HEK293T (cell line): ENCODE measurements at regions not wholly inside any gene's neighbourhood (a gene's known extent, or its start where the extent isn't known, plus 50 kb on each side); places are given as distances from the start of the nearest gene placed in this dataset.

Experiments used
- CTCF ChIA-PET: fragments of 350-600 bp; formaldehyde crosslinking; extraction: SDS; loops from one replicate; lab custom pipeline; 2021; ENCODE audit warnings: antibody characterized with exemption, inconsistent platforms; lab: Yijun Ruan, JAX
- POLR2A ChIA-PET: fragments of 350-600 bp; formaldehyde crosslinking; extraction: SDS; loops from one replicate; lab custom pipeline; 2020; ENCODE audit warnings: antibody characterized with exemption, inconsistent platforms; lab: Yijun Ruan, JAX
- DNase-seq: peaks from one replicate; pipeline ENCODE4 v3.0.0; 2012; ENCODE audit warnings: mixed read lengths; ENCODE audit errors: extremely low spot score
- ARNT ChIP-seq: fragments of 450-650 bp; IDR thresholded peaks from 2 replicates; pipeline ENCODE4 v1.6.1; 2017; ENCODE audit warnings: mild to moderate bottlenecking
- BHLHE40 ChIP-seq: fragments of 450-650 bp; IDR thresholded peaks from 2 replicates; pipeline ENCODE4 v1.6.1; 2016; ENCODE audit warnings: mild to moderate bottlenecking, moderate library complexity, borderline replicate concordance
- CTBP1 ChIP-seq: fragments of 450-650 bp; IDR thresholded peaks from 2 replicates; pipeline ENCODE4 v1.6.1; 2016; ENCODE audit warnings: borderline replicate concordance
- ELF4 ChIP-seq: fragments of 450-650 bp; IDR thresholded peaks from 2 replicates; pipeline ENCODE4 v1.6.1; 2017; ENCODE audit warnings: antibody characterized with exemption
- FOXA1 ChIP-seq: fragments of 450-650 bp; IDR thresholded peaks from 2 replicates; pipeline ENCODE4 v1.6.1; 2016; ENCODE audit warnings: mild to moderate bottlenecking
- FOXK2 ChIP-seq: fragments of 450-650 bp; IDR thresholded peaks from 2 replicates; pipeline ENCODE4 v1.6.1; 2016; ENCODE audit warnings: mild to moderate bottlenecking
- FOXM1 ChIP-seq: fragments of 450-650 bp; IDR thresholded peaks from 2 replicates; pipeline ENCODE4 v1.6.1; 2017; ENCODE audit warnings: mild to moderate bottlenecking, borderline replicate concordance
- HDGF ChIP-seq: fragments of 450-650 bp; IDR thresholded peaks from 2 replicates; pipeline ENCODE4 v1.6.1; 2017; ENCODE audit warnings: antibody characterized with exemption, borderline replicate concordance
- L3MBTL2 ChIP-seq: fragments of 450-650 bp; conservative IDR thresholded peaks from 2 replicates; pipeline ENCODE4 v1.6.1; 2016; ENCODE audit warnings: mild to moderate bottlenecking
- LEF1 ChIP-seq: fragments of 450-650 bp; IDR thresholded peaks from 2 replicates; pipeline ENCODE4 v1.6.1; 2017; ENCODE audit warnings: mild to moderate bottlenecking, borderline replicate concordance
- NFRKB ChIP-seq: fragments of 450-650 bp; IDR thresholded peaks from 2 replicates; pipeline ENCODE4 v1.6.1; 2016; ENCODE audit warnings: mild to moderate bottlenecking, moderate library complexity
- PKNOX1 ChIP-seq: fragments of 450-650 bp; IDR thresholded peaks from 2 replicates; pipeline ENCODE4 v1.6.1; 2016
- SP1 ChIP-seq: fragments of 450-650 bp; IDR thresholded peaks from 2 replicates; pipeline ENCODE4 v1.6.1; 2017
- SUZ12 ChIP-seq: fragments of 450-650 bp; IDR thresholded peaks from 2 replicates; pipeline ENCODE4 v1.6.1; 2016; ENCODE audit warnings: mild to moderate bottlenecking
- TARDBP ChIP-seq: fragments of 450-650 bp; IDR thresholded peaks from 2 replicates; pipeline ENCODE4 v1.6.1; 2016
- ZNF384 ChIP-seq: fragments of 450-650 bp; IDR thresholded peaks from 2 replicates; pipeline ENCODE4 v1.6.1; 2016

GRCh38 chr2:194271293-194271961 lies 1385.6 kb upstream of the SLC39A10 start:
- ChIA-PET CTCF (no interaction called here), POLR2A (no interaction called here)
- DNase-seq = no peak
- TF ChIP-seq SUZ12 (no peak), FOXM1 (no peak), LEF1 (no peak)

GRCh38 chr2:194270648-194271047 lies 1386.4 kb upstream of the SLC39A10 start:
- no peak for DNase-seq
- no peak for TF ChIP-seq NFRKB
- no peak for TF ChIP-seq SP1
- TF ChIP-seq HDGF = no peak
- TF ChIP-seq ZNF384 = no peak
- no peak for TF ChIP-seq FOXA1
- no peak for TF ChIP-seq ARNT
- TF ChIP-seq FOXK2 = no peak
- TF ChIP-seq SUZ12 = no peak
- CTCF ChIA-PET = no interaction called here
- POLR2A ChIA-PET = no interaction called here

- DNase-seq = no peak
- TF ChIP-seq ARNT (no peak), FOXM1 (no peak), BHLHE40 (no peak), ELF4 (no peak), FOXK2 (no peak), SP1 (no peak)
- CTCF ChIA-PET = interaction anchor here (0.6 kb wide), 1 partner anchor 159 kb away, joined by 3 read pairs; no protein-coding TSS in a partner anchor
- POLR2A ChIA-PET = no interaction called here
Measured at GRCh38 chr2:194264586-194264985, 1392.4 kb upstream of the SLC39A10 start.

- ChIA-PET POLR2A (no interaction called here), CTCF (no interaction called here)
- no peak for DNase-seq
- TF ChIP-seq SUZ12 (no peak), FOXM1 (no peak), CTBP1 (no peak), FOXA1 (no peak), FOXK2 (no peak), BHLHE40 (no peak), NFRKB (no peak), SP1 (no peak), ELF4 (no peak), PKNOX1 (no peak), TARDBP (no peak), ARNT (no peak), L3MBTL2 (no peak), LEF1 (no peak), ZNF384 (no peak), HDGF (no peak)
Measured at GRCh38 chr2:194260185-194260584, 1396.8 kb upstream of the SLC39A10 start.

GRCh38 chr2:194257095-194257494 lies 1399.9 kb upstream of the SLC39A10 start:
- no peak for DNase-seq
- CTCF ChIA-PET = no interaction called here
- no peak for TF ChIP-seq SP1
- no peak for TF ChIP-seq HDGF
- no peak for TF ChIP-seq CTBP1
- no peak for TF ChIP-seq L3MBTL2
- TF ChIP-seq PKNOX1 = no peak
- TF ChIP-seq BHLHE40 = no peak
- POLR2A ChIA-PET = no interaction called here

- TF ChIP-seq SP1 = no peak
- ChIA-PET CTCF (no interaction called here), POLR2A (no interaction called here)
- no peak for DNase-seq
Measured at GRCh38 chr2:194253528-194254259, 1403.3 kb upstream of the SLC39A10 start.

GRCh38 chr2:194252127-194252526 lies 1404.9 kb upstream of the SLC39A10 start:
- POLR2A ChIA-PET = no interaction called here
- TF ChIP-seq ELF4 = no peak
- no peak for TF ChIP-seq L3MBTL2
- no peak for TF ChIP-seq ZNF384
- no peak for TF ChIP-seq BHLHE40
- no peak for TF ChIP-seq NFRKB
- TF ChIP-seq SUZ12 = no peak
- no peak for TF ChIP-seq ARNT
- TF ChIP-seq PKNOX1 = no peak
- CTCF ChIA-PET = no interaction called here
- DNase-seq = no peak
